Uterus (tissue), 2 donors: ENCODE measurements at regions not wholly inside any gene's neighbourhood (a gene's known extent, or its start where the extent isn't known, plus 50 kb on each side); places are given as distances from the start of the nearest gene placed in this dataset.

ENCODE experiments used
- CTCF ChIP-seq, 4 experiments: fragments of 200-600 bp in 2 of 4; fragments of 450-650 bp in 2 of 4; sonication (generic) in 2 of 4; IDR thresholded peaks; one replicate each; pipeline ENCODE4 v1.5.1; 2016 to 2019; ENCODE audit warnings: antibody characterized with exemption in 4 of 4, mild to moderate bottlenecking in 2 of 4, moderate library complexity in 1 of 4
- POLR2A ChIP-seq, 2 donors: fragments of 450-650 bp; IDR thresholded peaks; one replicate each; pipeline ENCODE4 v1.6.1; 2016; ENCODE audit warnings: antibody characterized with exemption in 2 of 2, mild to moderate bottlenecking in 1 of 2, moderate library complexity in 1 of 2

- TF ChIP-seq CTCF (IDR thresholded peaks at IDR 0.05) (no peak), POLR2A (IDR thresholded peaks at IDR 0.05) (no peak)
These were observed 196.3 kb upstream of the CXCR4 start for GRCh38 chr2:136314240-136314639.
